Liver (tissue), 8 donors: ENCODE measurements at regions not wholly inside any gene's neighbourhood (a gene's known extent, or its start where the extent isn't known, plus 50 kb on each side); places are given as distances from the start of the nearest gene placed in this dataset.

Source experiments
- DNase-seq: peaks from one replicate; pipeline ENCODE4 v3.0.0-alpha.2; 2017; ENCODE audit warnings: low spot score
- H3K27ac ChIP-seq, 2 donors: one replicate each; pipeline ENCODE4 v1.7.0; 2013; ENCODE audit warnings: inconsistent platforms in 2 of 2, low read length in 2 of 2, control low read depth in 1 of 2, low read depth in 1 of 2, mild to moderate bottlenecking in 1 of 2
- H3K27me3 ChIP-seq, 4 donors: one replicate each; pipeline versions ENCODE4 v1.6.1 to v1.7.0; 2013; ENCODE audit warnings: low read length in 3 of 4, inconsistent platforms in 1 of 4, mild to moderate bottlenecking in 1 of 4, moderate library complexity in 1 of 4; ENCODE audit not compliant: control insufficient read depth in 4 of 4, insufficient read depth in 4 of 4
- H3K36me3 ChIP-seq, 4 donors: one replicate each; pipeline versions ENCODE4 v1.6.1 to v1.7.0; 2013; ENCODE audit warnings: low read length in 3 of 4, mild to moderate bottlenecking in 3 of 4, low read depth in 1 of 4, moderate library complexity in 1 of 4; ENCODE audit not compliant: control insufficient read depth in 4 of 4, insufficient read depth in 3 of 4
- H3K4me1 ChIP-seq, 4 donors: one replicate each; pipeline versions ENCODE4 v1.6.1 to v1.7.0; 2013; ENCODE audit warnings: low read length in 3 of 4, mild to moderate bottlenecking in 3 of 4, moderate library complexity in 1 of 4; ENCODE audit not compliant: control insufficient read depth in 4 of 4, insufficient read depth in 4 of 4
- H3K4me3 ChIP-seq, 3 donors: one replicate each; pipeline versions ENCODE4 v1.6.1 to v1.7.0; 2013; ENCODE audit warnings: low read length in 3 of 3, control low read depth in 1 of 3, low read depth in 1 of 3, mild to moderate bottlenecking in 1 of 3
- H3K9ac ChIP-seq, 2 donors: one replicate each; pipeline ENCODE4 v1.7.0; 2013; ENCODE audit warnings: low read length in 2 of 2, mild to moderate bottlenecking in 2 of 2, moderate library complexity in 2 of 2, control low read depth in 1 of 2, low read depth in 1 of 2
- H3K9me3 ChIP-seq, 4 donors: one replicate each; pipeline versions ENCODE4 v1.6.1 to v1.7.0; 2013; ENCODE audit warnings: low read length in 3 of 4; ENCODE audit not compliant: control insufficient read depth in 4 of 4
- ATF3 ChIP-seq: IDR thresholded peaks from 2 replicates; pipeline ENCODE4 v1.6.1; 2016; ENCODE audit warnings: antibody characterized with exemption
- CTCF ChIP-seq: fragments of 150-350 bp; IDR thresholded peaks from 2 replicates; pipeline ENCODE4 v1.5.1; 2017; ENCODE audit warnings: improper control_type of control experiment, low read depth, low read length; ENCODE audit not compliant: missing input control
- FOXA1 ChIP-seq: IDR thresholded peaks from 2 replicates; pipeline ENCODE4 v1.6.1; 2016; ENCODE audit warnings: antibody characterized with exemption
- FOXA2 ChIP-seq: IDR thresholded peaks from 2 replicates; pipeline ENCODE4 v1.6.1; 2016; ENCODE audit warnings: antibody characterized with exemption
- GABPA ChIP-seq, 2 donors: IDR thresholded peaks in 1 of 2; conservative IDR thresholded peaks in 1 of 2; 2 replicates each; pipeline ENCODE4 v1.6.1; 2016; ENCODE audit warnings: antibody characterized with exemption in 2 of 2, mild to moderate bottlenecking in 1 of 2, moderate library complexity in 1 of 2
- HNF4A ChIP-seq, 2 donors: conservative IDR thresholded peaks; 2 replicates each; pipeline ENCODE4 v1.6.1; 2016; ENCODE audit warnings: antibody characterized with exemption in 2 of 2, mild to moderate bottlenecking in 2 of 2
- HNF4G ChIP-seq: IDR thresholded peaks from 2 replicates; pipeline ENCODE4 v1.6.1; 2016; ENCODE audit warnings: antibody characterized with exemption
- JUND ChIP-seq, 2 donors: IDR thresholded peaks; 2 replicates each; pipeline ENCODE4 v1.6.1; 2016; ENCODE audit warnings: antibody characterized with exemption in 2 of 2
- MAX ChIP-seq: IDR thresholded peaks from 2 replicates; pipeline ENCODE4 v1.6.1; 2016; ENCODE audit warnings: antibody characterized with exemption
- NR2F2 ChIP-seq: IDR thresholded peaks from 2 replicates; pipeline ENCODE4 v1.6.1; 2016; ENCODE audit warnings: antibody characterized with exemption
- RAD21 ChIP-seq, 2 donors: IDR thresholded peaks; 2 replicates each; pipeline ENCODE4 v1.6.1; 2016; ENCODE audit warnings: antibody characterized with exemption in 2 of 2, mild to moderate bottlenecking in 2 of 2
- REST ChIP-seq: IDR thresholded peaks from 2 replicates; pipeline ENCODE4 v1.6.1; 2016; ENCODE audit warnings: antibody characterized with exemption, mild to moderate bottlenecking
- RXRA ChIP-seq, 2 donors: IDR thresholded peaks; 2 replicates each; pipeline ENCODE4 v1.6.1; 2017 to 2018; ENCODE audit warnings: antibody characterized with exemption in 2 of 2, mild to moderate bottlenecking in 1 of 2
- SP1 ChIP-seq: IDR thresholded peaks from 2 replicates; pipeline ENCODE4 v1.6.1; 2018; ENCODE audit warnings: antibody characterized with exemption, mild to moderate bottlenecking
- YY1 ChIP-seq: IDR thresholded peaks from 2 replicates; pipeline ENCODE4 v1.6.1; 2016; ENCODE audit warnings: antibody characterized with exemption, mild to moderate bottlenecking
- ZBTB33 ChIP-seq: IDR thresholded peaks from 2 replicates; pipeline ENCODE4 v1.6.1; 2016; ENCODE audit warnings: antibody characterized with exemption
- WGBS: extraction: QIAGEN DNeasy Blood & Tissue Kit; methylation state at CpG from one replicate; pipeline ENCODE4 v1.1.7; 2013; 5-methylcytosine and 5-hydroxymethylcytosine counted together
- donor health status: healthy.
- donor health status: healthy.
- donor health status: healthy.
- donor health status: healthy.
- donor health status: healthy.

- Histone ChIP-seq H3K9me3 (no peaks in the 10 kb centered on the region), H3K36me3 (no peaks in the 10 kb centered on the region), H3K4me1 (peaks cover 0 to 3% (median under 1%) of the 10 kb centered on the region in 4 donors), H3K4me3 (peak overlapping the region in 2 of 3 donors; percentile 8 to 27), H3K27ac (no peak overlapping the region), H3K27me3 (no peaks in the 10 kb centered on the region), H3K9ac (no peak overlapping the region)
- DNase-seq = no peak
- 50% methylated on average over 8 of the region's 8 CpGs for WGBS
- peak; percentile 34 for TF ChIP-seq ZBTB33
- TF ChIP-seq HNF4A (conservative IDR thresholded peaks at IDR 0.05) = peak; percentile 63 to 70
- TF ChIP-seq HNF4G = peak; percentile 20
- TF ChIP-seq SP1 = peak; percentile 52
- no peak for TF ChIP-seq NR2F2
- TF ChIP-seq CTCF = no peak
- TF ChIP-seq MAX = peak; percentile 27
- peak; percentile 48 to 54 for TF ChIP-seq RAD21 (IDR thresholded peaks at IDR 0.05)
- no peak for TF ChIP-seq ATF3
- TF ChIP-seq YY1 = peak; percentile 50
- TF ChIP-seq GABPA (IDR thresholded peaks at IDR 0.05 in 1 of 2, conservative IDR thresholded peaks at IDR 0.05 in 1 of 2) = no peak
- TF ChIP-seq FOXA2 = peak; percentile 51
- TF ChIP-seq REST = peak; percentile 30
- TF ChIP-seq JUND (IDR thresholded peaks at IDR 0.05) = peak in 1 of 2 donors; percentile 35
- no peak for TF ChIP-seq FOXA1
- peak; percentile 74 to 76 for TF ChIP-seq RXRA (IDR thresholded peaks at IDR 0.05)
These were observed 140.4 kb upstream of the TAB2 start for GRCh38 chr6:149176971-149177667.
